IPS-18c (cell line): ENCODE measurements at regions not wholly inside any gene's neighbourhood (a gene's known extent, or its start where the extent isn't known, plus 50 kb on each side); places are given as distances from the start of the nearest gene placed in this dataset.

Experiments used
- H3K4me3 ChIP-seq: 2 replicates; pipeline ENCODE4 v1.7.0; 2013; ENCODE audit warnings: low read depth, mild to moderate bottlenecking, low read length, moderate library complexity; ENCODE audit not compliant: insufficient read depth
- H3K9me3 ChIP-seq: one replicate; pipeline ENCODE4 v1.6.1; 2013; ENCODE audit warnings: mild to moderate bottlenecking, low read length, moderate library complexity; ENCODE audit not compliant: control insufficient read depth, insufficient read depth

GRCh38 chr22:48647606-48648515, 1179.8 kb downstream of the BRD1 start:
- Histone ChIP-seq H3K4me3 (no peak overlapping the region), H3K9me3 (no peaks in the 10 kb centered on the region)

GRCh38 chr22:48647051-48647450, 1180.6 kb downstream of the BRD1 start:
- Histone ChIP-seq H3K9me3 (no peaks in the 10 kb centered on the region), H3K4me3 (no peak overlapping the region)

GRCh38 chr22:48646216-48646925, 1181.3 kb downstream of the BRD1 start:
- Histone ChIP-seq H3K9me3 (no peaks in the 10 kb centered on the region), H3K4me3 (no peak overlapping the region)

GRCh38 chr22:48645766-48646165, 1181.9 kb downstream of the BRD1 start:
- Histone ChIP-seq H3K4me3 (no peak overlapping the region), H3K9me3 (no peaks in the 10 kb centered on the region)

- Histone ChIP-seq H3K4me3 (no peak overlapping the region), H3K9me3 (no peaks in the 10 kb centered on the region)
Observed at GRCh38 chr22:48644997-48645396, 1182.7 kb downstream of the BRD1 start.

GRCh38 chr22:48644108-48644507, 1183.6 kb downstream of the BRD1 start:
- Histone ChIP-seq H3K4me3 (no peak overlapping the region), H3K9me3 (no peaks in the 10 kb centered on the region)

GRCh38 chr22:48643066-48643731, 1184.5 kb downstream of the BRD1 start:
- Histone ChIP-seq H3K9me3 (no peaks in the 10 kb centered on the region), H3K4me3 (no peak overlapping the region)

- H3K9me3 ChIP-seq: no peaks in the 10 kb centered on the region
- no peak overlapping the region for H3K4me3 ChIP-seq
Observed at GRCh38 chr22:48642550-48642949, 1185.1 kb downstream of the BRD1 start.

GRCh38 chr22:48641906-48642475, 1185.7 kb downstream of the BRD1 start:
- Histone ChIP-seq H3K4me3 (no peak overlapping the region), H3K9me3 (no peaks in the 10 kb centered on the region)

- Histone ChIP-seq H3K9me3 (no peaks in the 10 kb centered on the region), H3K4me3 (no peak overlapping the region)
Observed at GRCh38 chr22:48640890-48641841, 1186.5 kb downstream of the BRD1 start.

- no peak overlapping the region for H3K4me3 ChIP-seq
- H3K9me3 ChIP-seq: no peaks in the 10 kb centered on the region
Observed at GRCh38 chr22:48639896-48640748, 1187.6 kb downstream of the BRD1 start.

GRCh38 chr22:48639021-48639795, 1188.5 kb downstream of the BRD1 start:
- H3K9me3 ChIP-seq: no peaks in the 10 kb centered on the region

GRCh38 chr22:48637231-48637630, 1190.4 kb downstream of the BRD1 start:
- no peak overlapping the region for H3K4me3 ChIP-seq
- no peaks in the 10 kb centered on the region for H3K9me3 ChIP-seq

More at GRCh38 chr22:48639021-48639795, 1188.5 kb downstream of the BRD1 start:
- H3K4me3 ChIP-seq: no peak overlapping the region

GRCh38 chr22:48636746-48637145, 1190.9 kb downstream of the BRD1 start:
- H3K9me3 ChIP-seq: no peaks in the 10 kb centered on the region
- no peak overlapping the region for H3K4me3 ChIP-seq

- Histone ChIP-seq H3K4me3 (no peak overlapping the region), H3K9me3 (no peaks in the 10 kb centered on the region)
Observed at GRCh38 chr22:48635816-48636215, 1191.9 kb downstream of the BRD1 start.
